ENCODE measurements at regions not wholly inside any gene's neighbourhood (a gene's known extent, or its start where the extent isn't known, plus 50 kb on each side); places are given as distances from the start of the nearest gene placed in this dataset.

DNA sequence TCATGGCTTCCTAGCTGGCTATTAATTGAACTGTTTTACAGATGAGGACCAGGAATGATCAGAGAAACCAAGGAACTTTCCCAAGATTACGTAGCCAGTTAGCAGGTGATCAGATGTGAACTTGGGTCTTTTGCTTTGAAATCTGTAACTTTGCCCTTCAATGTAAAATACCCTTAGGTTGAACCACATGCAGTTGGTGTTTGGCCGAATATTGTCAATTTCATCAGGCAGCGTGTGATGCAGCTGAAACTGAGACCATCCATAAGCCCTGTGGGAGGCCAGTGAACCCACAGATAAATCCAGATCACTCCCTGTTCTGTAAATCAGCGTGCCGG is 150.8 kb downstream of the ETS2 start:
- Histone ChIP-seq H3K4me3 (no peak overlapping the region), H3K27ac (peak overlapping the region in 1 of 4 donors; percentile 8), H3K4me1 (peaks cover 0 to 25% (median 20%) of the 10 kb centered on the region in 4 donors), H3K9me3 (no peaks in the 10 kb centered on the region), H3K36me3 (no peaks in the 10 kb centered on the region), H3K27me3 (no peaks in the 10 kb centered on the region)
- WGBS, 2 donors, result 15 to 67% methylated on average over 5 of the region's 5 CpGs
- no peak for DNase-seq
- no peak for TF ChIP-seq POLR2A (IDR thresholded peaks at IDR 0.05)
- no peak for TF ChIP-seq POLR2AphosphoS5 (IDR thresholded peaks at IDR 0.05)
- TF ChIP-seq, protein P1, sequence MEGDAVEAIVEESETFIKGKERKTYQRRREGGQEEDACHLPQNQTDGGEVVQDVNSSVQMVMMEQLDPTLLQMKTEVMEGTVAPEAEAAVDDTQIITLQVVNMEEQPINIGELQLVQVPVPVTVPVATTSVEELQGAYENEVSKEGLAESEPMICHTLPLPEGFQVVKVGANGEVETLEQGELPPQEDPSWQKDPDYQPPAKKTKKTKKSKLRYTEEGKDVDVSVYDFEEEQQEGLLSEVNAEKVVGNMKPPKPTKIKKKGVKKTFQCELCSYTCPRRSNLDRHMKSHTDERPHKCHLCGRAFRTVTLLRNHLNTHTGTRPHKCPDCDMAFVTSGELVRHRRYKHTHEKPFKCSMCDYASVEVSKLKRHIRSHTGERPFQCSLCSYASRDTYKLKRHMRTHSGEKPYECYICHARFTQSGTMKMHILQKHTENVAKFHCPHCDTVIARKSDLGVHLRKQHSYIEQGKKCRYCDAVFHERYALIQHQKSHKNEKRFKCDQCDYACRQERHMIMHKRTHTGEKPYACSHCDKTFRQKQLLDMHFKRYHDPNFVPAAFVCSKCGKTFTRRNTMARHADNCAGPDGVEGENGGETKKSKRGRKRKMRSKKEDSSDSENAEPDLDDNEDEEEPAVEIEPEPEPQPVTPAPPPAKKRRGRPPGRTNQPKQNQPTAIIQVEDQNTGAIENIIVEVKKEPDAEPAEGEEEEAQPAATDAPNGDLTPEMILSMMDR (IDR thresholded peaks at IDR 0.05), result no peak
- no peak for TF ChIP-seq EP300 (IDR thresholded peaks at IDR 0.05)
- intact Hi-C loops (cut with DNase I), result no loop called here

DNA sequence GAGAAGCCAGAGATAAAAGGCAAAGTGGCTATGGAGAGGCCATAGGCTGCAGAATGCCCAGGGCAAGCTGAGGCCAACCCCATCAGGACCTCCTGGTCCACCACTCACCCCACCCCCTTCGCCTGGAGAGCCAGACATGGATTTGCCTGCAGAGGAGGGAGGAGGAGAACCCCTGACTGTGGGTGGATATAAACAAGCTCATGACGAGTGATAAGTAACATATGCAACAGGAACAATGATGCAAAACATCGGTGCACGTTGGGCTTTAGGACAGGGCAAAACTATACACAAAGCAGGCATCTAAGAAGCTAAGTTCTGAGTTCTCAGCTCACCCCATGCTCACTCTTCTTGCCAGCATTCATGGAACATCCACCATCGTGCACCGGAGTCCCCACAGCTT is 150.3 kb downstream of the ETS2 start:
- WGBS, 2 donors, result 14 to 68% methylated on average over 6 of the region's 6 CpGs
- intact Hi-C loops (cut with DNase I), result no loop called here
- Histone ChIP-seq H3K9me3 (no peaks in the 10 kb centered on the region), H3K27ac (no peak overlapping the region), H3K36me3 (no peaks in the 10 kb centered on the region), H3K27me3 (no peaks in the 10 kb centered on the region), H3K4me1 (peaks cover 0 to 25% (median 20%) of the 10 kb centered on the region in 4 donors), H3K4me3 (no peak overlapping the region)
- TF ChIP-seq EP300 (IDR thresholded peaks at IDR 0.05) (no peak), POLR2A (IDR thresholded peaks at IDR 0.05) (no peak), POLR2AphosphoS5 (IDR thresholded peaks at IDR 0.05) (no peak)
- TF ChIP-seq, protein P1 (IDR thresholded peaks at IDR 0.05), result no peak
- DNase-seq, result no peak

DNA sequence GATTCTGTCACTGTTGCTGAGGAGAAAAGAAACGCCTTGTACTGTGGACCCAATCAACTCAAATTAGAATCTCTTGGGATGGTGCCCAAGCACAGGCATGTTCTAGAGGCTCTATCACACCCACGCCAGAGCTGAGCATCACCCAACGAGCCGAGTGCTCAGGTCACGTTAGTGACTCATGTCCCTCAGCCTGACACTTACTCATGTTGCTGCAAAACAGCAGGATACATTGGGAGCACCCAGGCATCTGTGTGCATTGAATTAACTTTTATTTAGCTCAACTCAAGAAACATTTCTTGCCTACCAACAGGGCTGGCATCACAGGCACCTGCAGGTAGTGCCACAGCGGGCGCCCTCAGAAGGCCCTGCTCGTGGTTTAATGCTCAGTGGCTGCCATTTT is 149.8 kb downstream of the ETS2 start:
- H3K27me3 ChIP-seq, result no peaks in the 10 kb centered on the region
- H3K36me3 ChIP-seq, result no peaks in the 10 kb centered on the region
- DNase-seq, result no peak
- intact Hi-C loops (cut with DNase I), result no loop called here
- peaks cover 0 to 25% (median 20%) of the 10 kb centered on the region in 4 donors for H3K4me1 ChIP-seq
- no peaks in the 10 kb centered on the region for H3K9me3 ChIP-seq
- no peak overlapping the region for H3K4me3 ChIP-seq
- H3K27ac ChIP-seq, result no peak overlapping the region
- no peak for TF ChIP-seq POLR2A (IDR thresholded peaks at IDR 0.05)
- TF ChIP-seq, protein P1 (IDR thresholded peaks at IDR 0.05), result no peak
- TF ChIP-seq POLR2AphosphoS5 (IDR thresholded peaks at IDR 0.05), result no peak
- no peak for TF ChIP-seq EP300 (IDR thresholded peaks at IDR 0.05)
- WGBS, 2 donors, result 44 to 78% methylated on average over 8 of the region's 8 CpGs

DNA sequence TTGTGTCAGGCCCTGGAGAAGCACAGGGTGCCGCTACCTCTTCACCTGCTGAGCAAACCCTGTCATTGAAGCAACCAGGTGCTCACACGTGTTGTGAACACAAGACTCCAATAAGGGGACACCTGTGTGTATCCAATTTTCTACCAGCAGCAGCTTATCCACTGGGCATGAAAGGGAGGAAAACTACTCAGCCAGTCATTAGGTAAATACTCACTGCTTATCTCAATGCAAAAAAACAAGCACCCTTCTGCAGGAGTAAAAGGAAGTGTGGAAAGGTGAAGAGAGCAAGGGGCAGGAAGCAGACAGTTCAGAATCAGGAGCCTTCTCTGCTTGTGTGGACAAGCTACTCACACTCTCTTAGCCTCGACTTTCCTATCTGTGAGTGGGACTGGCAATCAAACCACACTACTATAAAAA is 148.9 kb downstream of the ETS2 start:
- H3K4me1 ChIP-seq, result peaks cover 0 to 19% (median 15%) of the 10 kb centered on the region in 4 donors
- H3K27me3 ChIP-seq, result no peaks in the 10 kb centered on the region
- DNase-seq, result no peak
- H3K27ac ChIP-seq, result no peak overlapping the region
- TF ChIP-seq EP300 (IDR thresholded peaks at IDR 0.05) (no peak), POLR2A (IDR thresholded peaks at IDR 0.05) (no peak)
- TF ChIP-seq, protein P1 (IDR thresholded peaks at IDR 0.05), result no peak
- H3K36me3 ChIP-seq, result no peaks in the 10 kb centered on the region
- intact Hi-C loops (cut with DNase I), result no loop called here
- WGBS, 2 donors, result 15 to 53% methylated on average over 3 of the region's 3 CpGs
- H3K4me3 ChIP-seq, result no peak overlapping the region
- H3K9me3 ChIP-seq, result no peaks in the 10 kb centered on the region

DNA sequence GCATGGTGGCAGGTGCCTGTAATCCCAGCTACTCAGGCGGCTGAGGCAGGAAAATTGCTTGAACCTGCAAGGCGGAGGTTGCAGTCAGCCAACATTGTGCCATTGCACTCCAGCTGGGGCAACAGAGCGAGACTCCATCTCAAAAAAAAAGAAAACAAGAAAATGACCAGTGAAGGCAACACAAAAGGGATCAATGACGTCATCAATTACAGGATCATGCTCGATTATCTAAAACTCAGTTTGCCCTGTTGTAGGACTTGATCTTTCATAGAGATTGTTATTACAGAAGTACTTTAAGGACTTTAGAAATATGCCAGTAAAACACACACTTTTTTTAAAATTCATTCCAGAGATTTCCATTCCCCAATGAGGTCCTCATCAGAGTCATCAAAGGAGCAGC is 147.8 kb downstream of the ETS2 start:
- no peak overlapping the region for H3K4me3 ChIP-seq
- H3K27me3 ChIP-seq, result no peaks in the 10 kb centered on the region
- H3K9me3 ChIP-seq, result no peaks in the 10 kb centered on the region
- H3K27ac ChIP-seq, result no peak overlapping the region
- intact Hi-C loops (cut with DNase I), result no loop called here
- H3K4me1 ChIP-seq, result peaks cover 0 to 9% (median 5%) of the 10 kb centered on the region in 4 donors
- H3K36me3 ChIP-seq, result no peaks in the 10 kb centered on the region
- WGBS, 2 donors, result 95% methylated on average over 5 of the region's 5 CpGs
- no peak for DNase-seq
- TF ChIP-seq POLR2AphosphoS5 (IDR thresholded peaks at IDR 0.05), result no peak
- TF ChIP-seq POLR2A (IDR thresholded peaks at IDR 0.05), result no peak
- TF ChIP-seq, protein P1 (IDR thresholded peaks at IDR 0.05), result no peak
- TF ChIP-seq EP300 (IDR thresholded peaks at IDR 0.05), result no peak

Data from sigmoid colon (tissue), 6 donors.